ENCODE measurements at regions not wholly inside any gene's neighbourhood (a gene's known extent, or its start where the extent isn't known, plus 50 kb on each side); places are given as distances from the start of the nearest gene placed in this dataset.

GRCh38 chr13:76800943-76801342 is 85.3 kb downstream of the KCTD12 start:
- Histone ChIP-seq H3K9me3 (no peaks in the 10 kb centered on the region), H3K4me2 (no peak overlapping the region), H4K20me1 (ENCODE audit: insufficient read depth) (no peaks in the 10 kb centered on the region), H3K27ac (ENCODE audit: low read depth in 2 of 2, low read length in 1 of 2) (no peak overlapping the region), H3K4me1 (ENCODE audit: control insufficient read depth in 1 of 2, insufficient read depth in 2 of 2, low read depth in 1 of 2, low read length in 1 of 2) (no peaks in the 10 kb centered on the region; a peak in 1 of 4 replicates), H3K79me2 (ENCODE audit: insufficient read depth) (no peaks in the 10 kb centered on the region), H3K9me2 (no peaks in the 10 kb centered on the region), H3K4me3 (ENCODE audit: low read depth in 2 of 2, low read length in 1 of 2) (no peak overlapping the region), H3K27me3 (ENCODE audit: insufficient read depth) (no peaks in the 10 kb centered on the region), H3K36me3 (replicated peaks in 1 of 2; ENCODE audit: control insufficient read depth in 1 of 2, insufficient read depth in 2 of 2, low read length in 1 of 2) (no peaks in the 10 kb centered on the region), H2AFZ (ENCODE audit: low read depth) (no peak overlapping the region), H3F3A (replicated peaks; ENCODE audit: insufficient read depth) (no peaks in the 10 kb centered on the region), H3K9ac (no peak overlapping the region)
- POLR2A ChIA-PET, result no interaction called here
- no peak for TF ChIP-seq POLR2AphosphoS5 (IDR thresholded peaks at IDR 0.05; ENCODE audit: low read depth, low read length)
- TF ChIP-seq MAX (IDR thresholded peaks at IDR 0.05; ENCODE audit: low read depth), result no peak
- TF ChIP-seq ELF1 (IDR thresholded peaks at IDR 0.05), result no peak
- TF ChIP-seq PBX3 (IDR thresholded peaks at IDR 0.05), result no peak
- no peak for TF ChIP-seq JUND (IDR thresholded peaks at IDR 0.05)
- no peak for TF ChIP-seq TAF1 (IDR thresholded peaks at IDR 0.05; ENCODE audit: borderline replicate concordance, low read depth, low read length)
- TF ChIP-seq FOXJ3 (CRISPR knock-in tag; IDR thresholded peaks at IDR 0.05), result no peak
- no peak for TF ChIP-seq IRF3 (IDR thresholded peaks at IDR 0.05; ENCODE audit: low read depth, low read length)
- no peak for TF ChIP-seq RAD21 (IDR thresholded peaks at IDR 0.05; ENCODE audit: low read length)
- TF ChIP-seq ZBTB33 (IDR thresholded peaks at IDR 0.05; ENCODE audit: borderline replicate concordance, low read depth), result no peak
- TF ChIP-seq RXRA (IDR thresholded peaks at IDR 0.05; ENCODE audit: borderline replicate concordance, low read depth), result no peak
- no peak for TF ChIP-seq FOSL2 (IDR thresholded peaks at IDR 0.05; ENCODE audit: borderline replicate concordance, low read depth)
- no peak for TF ChIP-seq NFIC (IDR thresholded peaks at IDR 0.05; ENCODE audit: borderline replicate concordance)
- DNase-seq, result no peak
- CTCF ChIA-PET, result no interaction called here
- 72% methylated on average over 2 of the region's 2 CpGs for WGBS (ENCODE audit: low lambda C conversion rate)

GRCh38 chr13:76799696-76800095 is 86.5 kb downstream of the KCTD12 start:
- Histone ChIP-seq H3K9me3 (no peaks in the 10 kb centered on the region), H3K4me2 (no peak overlapping the region), H3F3A (replicated peaks; ENCODE audit: insufficient read depth) (no peaks in the 10 kb centered on the region), H3K4me3 (ENCODE audit: low read depth in 2 of 2, low read length in 1 of 2) (no peak overlapping the region), H3K79me2 (ENCODE audit: insufficient read depth) (no peaks in the 10 kb centered on the region), H2AFZ (ENCODE audit: low read depth) (no peak overlapping the region), H3K36me3 (replicated peaks in 1 of 2; ENCODE audit: control insufficient read depth in 1 of 2, insufficient read depth in 2 of 2, low read length in 1 of 2) (no peaks in the 10 kb centered on the region), H4K20me1 (ENCODE audit: insufficient read depth) (no peaks in the 10 kb centered on the region), H3K9ac (no peak overlapping the region), H3K4me1 (ENCODE audit: control insufficient read depth in 1 of 2, insufficient read depth in 2 of 2, low read depth in 1 of 2, low read length in 1 of 2) (no peaks in the 10 kb centered on the region; a peak in 1 of 4 replicates), H3K27ac (ENCODE audit: low read depth in 2 of 2, low read length in 1 of 2) (no peak overlapping the region), H3K27me3 (ENCODE audit: insufficient read depth) (no peaks in the 10 kb centered on the region), H3K9me2 (no peaks in the 10 kb centered on the region)
- WGBS (ENCODE audit: low lambda C conversion rate), result 67% methylated on average over 3 of the region's 3 CpGs
- CTCF ChIA-PET, result interaction anchor here (1.5 kb wide), 1 partner anchor 9 kb away, joined by 5 read pairs; no protein-coding TSS in a partner anchor
- DNase-seq, result no peak
- POLR2A ChIA-PET, result no interaction called here
- TF ChIP-seq RAD21 (IDR thresholded peaks at IDR 0.05; ENCODE audit: low read length) (no peak), CTCF (IDR thresholded peaks at IDR 0.05) (no peak), FOXJ3 (CRISPR knock-in tag; IDR thresholded peaks at IDR 0.05) (no peak), PBX3 (IDR thresholded peaks at IDR 0.05) (no peak), REST (IDR thresholded peaks at IDR 0.05; ENCODE audit: low read depth, low read length) (no peak), MAX (IDR thresholded peaks at IDR 0.05; ENCODE audit: low read depth) (no peak), EZH2phosphoT487 (IDR thresholded peaks at IDR 0.05; ENCODE audit: borderline replicate concordance, low read depth) (no peak)
